A549 (cell line): ENCODE measurements at regions not wholly inside any gene's neighbourhood (a gene's known extent, or its start where the extent isn't known, plus 50 kb on each side); places are given as distances from the start of the nearest gene placed in this dataset.

Source experiments
- BHLHE40 ChIP-seq: IDR thresholded peaks from 2 replicates; pipeline ENCODE4 v1.6.1; 2012; ENCODE audit warnings: low read depth, low read length, inconsistent platforms
- EP300 ChIP-seq, 2 experiments: fragments of >200 bp; sonication (Bioruptor Twin); formaldehyde crosslinking; IDR thresholded peaks; 2 replicates in 1 of 2; 3 replicates in 1 of 2; pipeline ENCODE4 v1.6.1; 2016 to 2017
- HOXA7 ChIP-seq: fragments of 250-450 bp; sonication (Bioruptor Pico); IDR thresholded peaks from 2 replicates; pipeline ENCODE4 v1.5.0; 2020; ENCODE audit warnings: mild to moderate bottlenecking, moderate library complexity
- POLR2A ChIP-seq: IDR thresholded peaks from 2 replicates; pipeline ENCODE4 v1.6.1; 2012; ENCODE audit warnings: mild to moderate bottlenecking, low read length
- POLR2AphosphoS2 ChIP-seq: conservative IDR thresholded peaks from 2 replicates; pipeline ENCODE4 v1.6.1; 2012; ENCODE audit warnings: low read length, improper control_type of control experiment, inconsistent platforms
- SMC3 ChIP-seq: fragments of >200 bp; sonication (Bioruptor Twin); formaldehyde crosslinking; IDR thresholded peaks from 3 replicates; pipeline ENCODE4 v1.6.1; 2018; ENCODE audit warnings: inconsistent platforms
- TF ChIP-seq, protein P1 (sequence below): fragments of >200 bp; sonication (Bioruptor Twin); formaldehyde crosslinking; IDR thresholded peaks from 3 replicates; pipeline ENCODE4 v1.6.1; 2016
- TF ChIP-seq, protein P2 (sequence below): fragments of >200 bp; sonication (Bioruptor Twin); formaldehyde crosslinking; IDR thresholded peaks from 3 replicates; pipeline ENCODE4 v1.5.1; 2016

DNA sequence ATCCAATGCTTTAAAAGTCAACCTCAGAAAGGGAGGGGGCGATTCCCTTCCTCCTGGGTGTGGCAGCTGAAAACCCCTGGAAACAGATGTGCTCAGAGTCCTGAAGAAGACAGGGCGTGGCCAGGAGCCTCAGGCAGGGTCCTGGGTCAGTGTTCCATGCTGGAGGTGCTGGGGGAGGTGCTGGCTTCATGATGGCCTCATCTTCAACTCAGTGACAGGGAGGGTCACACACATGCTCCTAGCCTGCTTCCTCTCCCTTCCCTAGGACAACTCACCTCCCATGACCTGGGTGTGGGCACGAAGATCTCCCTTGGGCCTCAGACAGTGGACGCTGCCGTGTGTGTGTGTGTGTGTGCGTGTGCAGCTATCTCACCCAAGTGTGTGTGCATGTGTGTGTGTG lies 245.6 kb upstream of the B3GAT1 start:
- TF ChIP-seq, protein P1, sequence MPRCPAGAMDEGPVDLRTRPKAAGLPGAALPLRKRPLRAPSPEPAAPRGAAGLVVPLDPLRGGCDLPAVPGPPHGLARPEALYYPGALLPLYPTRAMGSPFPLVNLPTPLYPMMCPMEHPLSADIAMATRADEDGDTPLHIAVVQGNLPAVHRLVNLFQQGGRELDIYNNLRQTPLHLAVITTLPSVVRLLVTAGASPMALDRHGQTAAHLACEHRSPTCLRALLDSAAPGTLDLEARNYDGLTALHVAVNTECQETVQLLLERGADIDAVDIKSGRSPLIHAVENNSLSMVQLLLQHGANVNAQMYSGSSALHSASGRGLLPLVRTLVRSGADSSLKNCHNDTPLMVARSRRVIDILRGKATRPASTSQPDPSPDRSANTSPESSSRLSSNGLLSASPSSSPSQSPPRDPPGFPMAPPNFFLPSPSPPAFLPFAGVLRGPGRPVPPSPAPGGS, result no peak
- TF ChIP-seq POLR2A (no peak), HOXA7 (CRISPR knock-in tag) (no peak), POLR2AphosphoS2 (no peak), BHLHE40 (no peak), EP300 (IDR thresholded peaks at IDR 0.05) (no peak), SMC3 (no peak)
- TF ChIP-seq, protein P2, sequence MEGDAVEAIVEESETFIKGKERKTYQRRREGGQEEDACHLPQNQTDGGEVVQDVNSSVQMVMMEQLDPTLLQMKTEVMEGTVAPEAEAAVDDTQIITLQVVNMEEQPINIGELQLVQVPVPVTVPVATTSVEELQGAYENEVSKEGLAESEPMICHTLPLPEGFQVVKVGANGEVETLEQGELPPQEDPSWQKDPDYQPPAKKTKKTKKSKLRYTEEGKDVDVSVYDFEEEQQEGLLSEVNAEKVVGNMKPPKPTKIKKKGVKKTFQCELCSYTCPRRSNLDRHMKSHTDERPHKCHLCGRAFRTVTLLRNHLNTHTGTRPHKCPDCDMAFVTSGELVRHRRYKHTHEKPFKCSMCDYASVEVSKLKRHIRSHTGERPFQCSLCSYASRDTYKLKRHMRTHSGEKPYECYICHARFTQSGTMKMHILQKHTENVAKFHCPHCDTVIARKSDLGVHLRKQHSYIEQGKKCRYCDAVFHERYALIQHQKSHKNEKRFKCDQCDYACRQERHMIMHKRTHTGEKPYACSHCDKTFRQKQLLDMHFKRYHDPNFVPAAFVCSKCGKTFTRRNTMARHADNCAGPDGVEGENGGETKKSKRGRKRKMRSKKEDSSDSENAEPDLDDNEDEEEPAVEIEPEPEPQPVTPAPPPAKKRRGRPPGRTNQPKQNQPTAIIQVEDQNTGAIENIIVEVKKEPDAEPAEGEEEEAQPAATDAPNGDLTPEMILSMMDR, result no peak
